ENCODE measurements at regions not wholly inside any gene's neighbourhood (a gene's known extent, or its start where the extent isn't known, plus 50 kb on each side); places are given as distances from the start of the nearest gene placed in this dataset.

DNA sequence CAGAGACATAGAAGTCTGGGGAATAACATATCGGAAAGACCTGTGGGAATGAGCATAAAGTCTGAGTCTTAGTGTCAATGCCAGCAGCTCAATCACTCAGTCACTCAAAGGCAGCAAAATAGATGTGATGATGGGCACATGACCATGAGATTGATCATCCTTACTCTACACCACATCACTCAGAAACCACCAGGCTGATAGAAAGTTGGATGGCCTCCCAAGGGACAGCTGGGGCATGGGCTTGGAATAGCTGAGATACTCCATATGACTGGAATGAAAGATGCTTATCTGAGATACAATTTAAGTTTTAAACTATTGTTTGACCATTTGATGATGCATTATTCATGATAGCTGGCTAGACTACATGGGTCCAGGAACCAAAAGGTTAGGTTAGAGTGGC lies 80.9 kb upstream of the F13A1 start:
- TF ChIP-seq OSR1 (CRISPR knock-in tag; IDR thresholded peaks at IDR 0.05) = no peak
- no peak for TF ChIP-seq ZFP30 (CRISPR knock-in tag; IDR thresholded peaks at IDR 0.05)
- no peak for TF ChIP-seq ZNF565 (CRISPR knock-in tag; conservative IDR thresholded peaks at IDR 0.05; ENCODE audit: low read depth)
- TF ChIP-seq ZNF8 (CRISPR knock-in tag; IDR thresholded peaks at IDR 0.05) = no peak
- no peak for ATAC-seq

DNA sequence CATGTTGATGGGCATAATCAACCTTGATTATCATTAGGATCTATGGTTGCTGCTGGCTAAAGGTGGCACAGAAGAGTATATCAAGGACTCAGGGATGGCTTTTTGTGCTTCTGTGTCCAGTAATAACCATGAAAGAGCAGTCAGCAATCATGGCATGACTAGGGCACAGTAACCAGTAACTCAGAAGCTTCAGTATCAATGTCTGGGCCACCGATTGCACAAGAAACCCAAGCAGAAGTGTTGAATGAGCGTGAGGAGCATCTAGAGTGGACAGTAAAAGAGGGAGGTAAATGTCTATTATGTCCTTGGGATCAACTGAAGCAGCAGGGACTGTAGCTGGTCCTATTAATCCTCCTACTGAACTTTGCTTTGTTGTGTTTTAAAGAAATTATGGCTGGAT lies 81.5 kb upstream of the F13A1 start:
- no peak for ATAC-seq
- TF ChIP-seq POU6F1 (CRISPR knock-in tag; IDR thresholded peaks at IDR 0.05; ENCODE audit: borderline replicate concordance, low read depth) (no peak), ESRRG (CRISPR knock-in tag; IDR thresholded peaks at IDR 0.05) (no peak), RARB (CRISPR knock-in tag; IDR thresholded peaks at IDR 0.05) (no peak), ARNTL (CRISPR knock-in tag; IDR thresholded peaks at IDR 0.05; ENCODE audit: borderline replicate concordance, low read depth) (no peak), BACH2 (CRISPR knock-in tag; IDR thresholded peaks at IDR 0.05; ENCODE audit: borderline replicate concordance) (no peak), CSDC2 (CRISPR knock-in tag; IDR thresholded peaks at IDR 0.05) (no peak), ZFP3 (CRISPR knock-in tag; IDR thresholded peaks at IDR 0.05) (no peak), ZNF565 (CRISPR knock-in tag; conservative IDR thresholded peaks at IDR 0.05; ENCODE audit: low read depth) (no peak), ZC3H10 (CRISPR knock-in tag; IDR thresholded peaks at IDR 0.05) (no peak), ZFP30 (CRISPR knock-in tag; IDR thresholded peaks at IDR 0.05) (no peak), TCF4 (CRISPR knock-in tag; IDR thresholded peaks at IDR 0.05; ENCODE audit: borderline replicate concordance) (no peak), TSHZ2 (CRISPR knock-in tag; IDR thresholded peaks at IDR 0.05) (no peak), TOX (CRISPR knock-in tag; IDR thresholded peaks at IDR 0.05; ENCODE audit: borderline replicate concordance) (no peak), OSR1 (CRISPR knock-in tag; IDR thresholded peaks at IDR 0.05) (no peak), PPARA (CRISPR knock-in tag; IDR thresholded peaks at IDR 0.05; ENCODE audit: borderline replicate concordance) (no peak)

- no peak for ATAC-seq
- TF ChIP-seq GLIS3 (CRISPR knock-in tag; IDR thresholded peaks at IDR 0.05) = no peak
- no peak for TF ChIP-seq SNAI2 (CRISPR knock-in tag; IDR thresholded peaks at IDR 0.05)
- no peak for TF ChIP-seq ARNTL (CRISPR knock-in tag; IDR thresholded peaks at IDR 0.05; ENCODE audit: borderline replicate concordance, low read depth)
- TF ChIP-seq PPARA (CRISPR knock-in tag; IDR thresholded peaks at IDR 0.05; ENCODE audit: borderline replicate concordance) = no peak
- no peak for TF ChIP-seq PATZ1 (CRISPR knock-in tag; IDR thresholded peaks at IDR 0.05; ENCODE audit: borderline replicate concordance)
- TF ChIP-seq ZFP30 (CRISPR knock-in tag; IDR thresholded peaks at IDR 0.05) = no peak
- no peak for TF ChIP-seq CSDC2 (CRISPR knock-in tag; IDR thresholded peaks at IDR 0.05)
- no peak for TF ChIP-seq BACH2 (CRISPR knock-in tag; IDR thresholded peaks at IDR 0.05; ENCODE audit: borderline replicate concordance)
- no peak for TF ChIP-seq TSHZ2 (CRISPR knock-in tag; IDR thresholded peaks at IDR 0.05)
- no peak for TF ChIP-seq ZNF565 (CRISPR knock-in tag; conservative IDR thresholded peaks at IDR 0.05; ENCODE audit: low read depth)
- no peak for TF ChIP-seq TCF4 (CRISPR knock-in tag; IDR thresholded peaks at IDR 0.05; ENCODE audit: borderline replicate concordance)
- TF ChIP-seq POU6F1 (CRISPR knock-in tag; IDR thresholded peaks at IDR 0.05; ENCODE audit: borderline replicate concordance, low read depth) = no peak
- TF ChIP-seq ZFP3 (CRISPR knock-in tag; IDR thresholded peaks at IDR 0.05) = no peak
- no peak for TF ChIP-seq CSRNP3 (CRISPR knock-in tag; IDR thresholded peaks at IDR 0.05)
- TF ChIP-seq, protein P1, sequence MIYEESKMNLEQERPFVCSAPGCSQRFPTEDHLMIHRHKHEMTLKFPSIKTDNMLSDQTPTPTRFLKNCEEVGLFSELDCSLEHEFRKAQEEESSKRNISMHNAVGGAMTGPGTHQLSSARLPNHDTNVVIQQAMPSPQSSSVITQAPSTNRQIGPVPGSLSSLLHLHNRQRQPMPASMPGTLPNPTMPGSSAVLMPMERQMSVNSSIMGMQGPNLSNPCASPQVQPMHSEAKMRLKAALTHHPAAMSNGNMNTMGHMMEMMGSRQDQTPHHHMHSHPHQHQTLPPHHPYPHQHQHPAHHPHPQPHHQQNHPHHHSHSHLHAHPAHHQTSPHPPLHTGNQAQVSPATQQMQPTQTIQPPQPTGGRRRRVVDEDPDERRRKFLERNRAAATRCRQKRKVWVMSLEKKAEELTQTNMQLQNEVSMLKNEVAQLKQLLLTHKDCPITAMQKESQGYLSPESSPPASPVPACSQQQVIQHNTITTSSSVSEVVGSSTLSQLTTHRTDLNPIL (CRISPR knock-in tag; IDR thresholded peaks at IDR 0.05; ENCODE audit: low read depth) = no peak
Observed at GRCh38 chr6:6402591-6402990, 82.1 kb upstream of the F13A1 start.
